Endothelial cell of umbilical vein (primary cell): ENCODE measurements at regions not wholly inside any gene's neighbourhood (a gene's known extent, or its start where the extent isn't known, plus 50 kb on each side); places are given as distances from the start of the nearest gene placed in this dataset.
A peak's percentile ranks its signal among the peaks of the same experiment; 100 is the strongest.

Experiments
- BruUV-seq: library from RNA; stranded (reverse); fragments of 400-500 nt; replicated peaks from 2 replicates; lab custom pipeline; 2021; lab: Mats Ljungman, UMichigan
- CTCF ChIA-PET: fragments of 300-600, 350-600 bp; sonication (Branson Sonifier 250); formaldehyde crosslinking; loops from one replicate; lab custom pipeline; 2021; ENCODE audit warnings: antibody characterized with exemption, inconsistent platforms; lab: Charles Lee
- POLR2A ChIA-PET: fragments of 300-600, 350-600 bp; sonication (Branson Sonifier 250); formaldehyde crosslinking; loops from one replicate; lab custom pipeline; 2021; ENCODE audit warnings: antibody characterized with exemption, inconsistent platforms; lab: Charles Lee
- DNase-seq: peaks from one replicate; pipeline ENCODE4 v3.0.0-alpha.2; 2011; ENCODE audit warnings: low read depth, low spot score
- FAIRE-seq: peaks from 2 replicates; lab custom pipeline; 2011; peaks lifted over from hg19 to GRCh38; lab: Jason Lieb, UNC
- H2AFZ ChIP-seq: 2 replicates; pipeline ENCODE4 v1.6.0; 2012; ENCODE audit warnings: low read depth, low read length, control low read depth, inconsistent platforms
- H3K27ac ChIP-seq: 2 replicates; pipeline ENCODE4 v1.5.1; 2011; ENCODE audit warnings: low read depth, mild to moderate bottlenecking, control low read depth, low read length, moderate library complexity; ENCODE audit not compliant: insufficient read depth
- H3K27me3 ChIP-seq, 2 experiments: 2 replicates each; pipeline versions ENCODE4 v1.6.0 to v1.6.1; 2011; ENCODE audit warnings: low read length in 2 of 2, mixed read lengths in 1 of 2; ENCODE audit not compliant: control insufficient read depth in 2 of 2, insufficient read depth in 2 of 2
- H3K36me3 ChIP-seq, 2 experiments: 2 replicates in 1 of 2; 3 replicates in 1 of 2; pipeline ENCODE4 v1.5.1; 2011; ENCODE audit warnings: low read length in 2 of 2, mild to moderate bottlenecking in 1 of 2, moderate library complexity in 1 of 2; ENCODE audit not compliant: control insufficient read depth in 2 of 2, insufficient read depth in 2 of 2; ENCODE audit errors: extremely low read depth in 1 of 2
- H3K4me1 ChIP-seq: 3 replicates; pipeline ENCODE4 v1.5.1; 2011; ENCODE audit warnings: mild to moderate bottlenecking, low read length; ENCODE audit not compliant: control insufficient read depth, insufficient read depth; ENCODE audit errors: extremely low read depth
- H3K4me2 ChIP-seq: 2 replicates; pipeline ENCODE4 v1.6.1; 2011; ENCODE audit warnings: low read length, control low read depth, mixed read lengths; ENCODE audit not compliant: insufficient read depth
- H3K4me3 ChIP-seq, 3 experiments: fragments of 200-600 bp in 1 of 3; sonication (generic), shearing (Covaris generic) in 1 of 3; replicated peaks in 1 of 3; 2 replicates each; pipeline ENCODE4 v1.5.1; 2011 to 2016; ENCODE audit warnings: control low read depth in 3 of 3, low read length in 3 of 3, mild to moderate bottlenecking in 2 of 3, inconsistent platforms in 1 of 3, low read depth in 1 of 3, moderate library complexity in 1 of 3; ENCODE audit not compliant: insufficient read depth in 1 of 3
- H3K79me2 ChIP-seq: 2 replicates; pipeline ENCODE4 v1.6.0; 2012; ENCODE audit warnings: low read length, inconsistent platforms; ENCODE audit not compliant: control insufficient read depth, insufficient read depth
- H3K9ac ChIP-seq: replicated peaks from 2 replicates; pipeline ENCODE3; 2011; ENCODE audit warnings: low read length, control low read depth; ENCODE audit not compliant: insufficient read depth; ENCODE audit errors: extremely low read depth
- H3K9me1 ChIP-seq: replicated peaks from 3 replicates; pipeline ENCODE4 v1.6.0; 2011; ENCODE audit warnings: mild to moderate bottlenecking, low read length; ENCODE audit not compliant: control insufficient read depth, insufficient read depth; ENCODE audit errors: extremely low read depth
- H3K9me3 ChIP-seq: replicated peaks from 2 replicates; pipeline ENCODE4 v1.5.1; 2012; ENCODE audit warnings: low read length, inconsistent platforms; ENCODE audit not compliant: control insufficient read depth, insufficient read depth
- H4K20me1 ChIP-seq: replicated peaks from 2 replicates; pipeline ENCODE3; 2011; ENCODE audit warnings: mild to moderate bottlenecking, low read length; ENCODE audit not compliant: control insufficient read depth, insufficient read depth; ENCODE audit errors: extremely low read depth
- EZH2 ChIP-seq: IDR thresholded peaks from 2 replicates; pipeline ENCODE4 v1.6.1; 2012; ENCODE audit warnings: borderline replicate concordance, low read depth, mild to moderate bottlenecking, moderate library complexity, low read length, inconsistent platforms; ENCODE audit not compliant: severe bottlenecking
- FOS ChIP-seq: IDR thresholded peaks from 2 replicates; pipeline ENCODE4 v1.6.1; 2011; ENCODE audit warnings: mild to moderate bottlenecking, low read length, moderate library complexity, borderline replicate concordance; ENCODE audit not compliant: insufficient read depth
- GATA2 ChIP-seq: IDR thresholded peaks from 2 replicates; pipeline ENCODE4 v1.7.0; 2011; ENCODE audit warnings: low read depth, mild to moderate bottlenecking, moderate library complexity, mixed read lengths, low read length; ENCODE audit not compliant: insufficient read length, insufficient read depth
- JUN ChIP-seq: IDR thresholded peaks from 2 replicates; pipeline ENCODE4 v1.6.1; 2011; ENCODE audit warnings: borderline replicate concordance, low read depth; ENCODE audit not compliant: insufficient read length, insufficient read depth
- MYC ChIP-seq: IDR thresholded peaks from one replicate; pipeline ENCODE4 v1.6.1; 2011; ENCODE audit warnings: mild to moderate bottlenecking, low read depth, low read length
- POLR2A ChIP-seq: IDR thresholded peaks from 2 replicates; pipeline ENCODE4 v1.6.1; 2012; ENCODE audit warnings: low read depth, mild to moderate bottlenecking, control low read depth, low read length
- POLR2AphosphoS5 ChIP-seq: IDR thresholded peaks from 2 replicates; pipeline ENCODE4 v1.6.1; 2012; ENCODE audit warnings: low read depth, mild to moderate bottlenecking, control low read depth, low read length, moderate library complexity; ENCODE audit not compliant: insufficient read depth
- dilution Hi-C: fragments of 300-500 bp; cut with MboI; formaldehyde crosslinking; loops from one replicate; pipeline ENCODE4 v1.15.0; 2019; ENCODE audit warnings: low sequenced_read_pairs; ENCODE audit not compliant: extremely low pct_ligation_motif_present
- intact Hi-C: fragments of 100-400 bp; cut with micrococcal nuclease; formaldehyde crosslinking; loops from one replicate; pipeline ENCODE4 v1.10.0; 2022
- TF ChIP-seq, protein P1 (sequence below): IDR thresholded peaks from 2 replicates; pipeline ENCODE4 v1.6.1; 2011; ENCODE audit not compliant: insufficient read depth, insufficient read length
- TF ChIP-seq, protein P2 (sequence below), 2 donors: IDR thresholded peaks; 1 replicate in 1 of 2; 2 replicates in 1 of 2; pipeline ENCODE4 v1.5.1; 2011; ENCODE audit warnings: low read length in 2 of 2, mild to moderate bottlenecking in 2 of 2, moderate library complexity in 2 of 2, control low read depth in 1 of 2, inconsistent platforms in 1 of 2, low read depth in 1 of 2; ENCODE audit not compliant: insufficient read depth in 1 of 2; ENCODE audit errors: extremely low read depth in 1 of 2

DNA sequence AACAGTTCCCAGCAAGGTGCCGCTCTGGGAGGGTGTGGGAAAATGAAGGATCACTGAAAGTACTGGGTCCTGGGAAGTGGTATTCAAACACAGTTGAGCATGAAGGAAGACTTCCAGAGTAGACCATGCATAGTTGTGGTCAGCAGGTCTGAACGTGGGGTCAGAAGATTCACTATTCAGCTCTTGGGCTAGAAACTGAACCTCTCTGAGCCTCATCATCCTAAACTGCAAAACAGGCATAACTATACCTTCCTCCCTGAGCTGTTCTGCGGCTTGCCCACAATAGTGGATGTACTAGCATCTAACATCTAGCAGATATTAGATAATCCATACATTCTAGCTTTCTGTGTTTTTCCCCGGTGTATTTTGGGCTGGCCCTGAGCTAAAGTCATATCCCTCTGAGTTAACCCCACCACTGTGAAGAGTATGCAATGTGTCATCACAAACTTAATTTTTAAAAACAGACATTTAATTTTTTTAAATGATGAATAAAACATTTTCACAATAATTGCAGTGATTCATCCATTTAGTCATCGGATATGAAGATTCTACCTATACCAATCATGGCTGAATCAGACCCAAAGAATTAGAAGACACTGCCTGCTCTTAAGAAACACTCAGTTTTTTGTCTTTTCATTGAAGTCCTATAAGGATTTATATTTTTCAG lies 179.1 kb downstream of the BLID start:
- BruUV-seq: no TSS peak
- Histone ChIP-seq H4K20me1 (no peaks in the 10 kb centered on the region), H3K27ac (no peak overlapping the region), H3K9me1 (no peaks in the 10 kb centered on the region), H3K36me3 (no peaks in the 10 kb centered on the region), H3K79me2 (no peaks in the 10 kb centered on the region), H3K9ac (no peak overlapping the region), H3K27me3 (no peaks in the 10 kb centered on the region), H3K4me2 (no peak overlapping the region), H3K9me3 (no peaks in the 10 kb centered on the region), H3K4me1 (no peaks in the 10 kb centered on the region), H3K4me3 (no peak overlapping the region), H2AFZ (no peak overlapping the region)
- ChIA-PET POLR2A (no interaction called here), CTCF (interaction anchor here (0.9 kb wide), 1 partner anchor 17 kb away, joined by 4 read pairs; no protein-coding TSS in a partner anchor)
- FAIRE-seq (no peak), DNase-seq (no peak)
- TF ChIP-seq EZH2 (no peak), FOS (peak; percentile 54)
- intact Hi-C loops: no loop called here
- dilution Hi-C loops: no loop called here

GRCh38 chr11:121936370-121936769 lies 179.6 kb downstream of the BLID start:
- Histone ChIP-seq H3K9me1 (no peaks in the 10 kb centered on the region), H3K27me3 (no peaks in the 10 kb centered on the region), H3K9ac (no peak overlapping the region), H3K79me2 (no peaks in the 10 kb centered on the region), H3K4me2 (no peak overlapping the region), H3K9me3 (no peaks in the 10 kb centered on the region), H3K27ac (no peak overlapping the region), H3K36me3 (no peaks in the 10 kb centered on the region), H4K20me1 (no peaks in the 10 kb centered on the region), H2AFZ (no peak overlapping the region), H3K4me1 (no peaks in the 10 kb centered on the region), H3K4me3 (no peak overlapping the region)
- CTCF ChIA-PET: interaction anchor here (0.9 kb wide), 1 partner anchor 18 kb away, joined by 4 read pairs; no protein-coding TSS in a partner anchor
- BruUV-seq: no TSS peak
- intact Hi-C loops: no loop called here
- dilution Hi-C loops: no loop called here
- DNase-seq (no peak), FAIRE-seq (no peak)
- no peak for TF ChIP-seq FOS
- TF ChIP-seq, protein P1, sequence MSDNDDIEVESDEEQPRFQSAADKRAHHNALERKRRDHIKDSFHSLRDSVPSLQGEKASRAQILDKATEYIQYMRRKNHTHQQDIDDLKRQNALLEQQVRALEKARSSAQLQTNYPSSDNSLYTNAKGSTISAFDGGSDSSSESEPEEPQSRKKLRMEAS: no peak
- TF ChIP-seq EZH2: no peak
- TF ChIP-seq JUN: no peak
- TF ChIP-seq POLR2A: no peak
- TF ChIP-seq MYC: no peak
- TF ChIP-seq, protein P2, sequence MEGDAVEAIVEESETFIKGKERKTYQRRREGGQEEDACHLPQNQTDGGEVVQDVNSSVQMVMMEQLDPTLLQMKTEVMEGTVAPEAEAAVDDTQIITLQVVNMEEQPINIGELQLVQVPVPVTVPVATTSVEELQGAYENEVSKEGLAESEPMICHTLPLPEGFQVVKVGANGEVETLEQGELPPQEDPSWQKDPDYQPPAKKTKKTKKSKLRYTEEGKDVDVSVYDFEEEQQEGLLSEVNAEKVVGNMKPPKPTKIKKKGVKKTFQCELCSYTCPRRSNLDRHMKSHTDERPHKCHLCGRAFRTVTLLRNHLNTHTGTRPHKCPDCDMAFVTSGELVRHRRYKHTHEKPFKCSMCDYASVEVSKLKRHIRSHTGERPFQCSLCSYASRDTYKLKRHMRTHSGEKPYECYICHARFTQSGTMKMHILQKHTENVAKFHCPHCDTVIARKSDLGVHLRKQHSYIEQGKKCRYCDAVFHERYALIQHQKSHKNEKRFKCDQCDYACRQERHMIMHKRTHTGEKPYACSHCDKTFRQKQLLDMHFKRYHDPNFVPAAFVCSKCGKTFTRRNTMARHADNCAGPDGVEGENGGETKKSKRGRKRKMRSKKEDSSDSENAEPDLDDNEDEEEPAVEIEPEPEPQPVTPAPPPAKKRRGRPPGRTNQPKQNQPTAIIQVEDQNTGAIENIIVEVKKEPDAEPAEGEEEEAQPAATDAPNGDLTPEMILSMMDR (IDR thresholded peaks at IDR 0.05; ENCODE audit: extremely low read depth in 1 of 2, insufficient read depth in 1 of 2, low read depth in 1 of 2, low read length in 2 of 2): no peak
- TF ChIP-seq GATA2: no peak
- TF ChIP-seq POLR2AphosphoS5: no peak
- POLR2A ChIA-PET: no interaction called here
